H1 (cell line): ENCODE measurements at regions not wholly inside any gene's neighbourhood (a gene's known extent, or its start where the extent isn't known, plus 50 kb on each side); places are given as distances from the start of the nearest gene placed in this dataset.
"Not testable (repeated sequence)": the region's sequence is repeated elsewhere in the genome, so short reads cannot be mapped to it uniquely, and the experiment has no call there.

ENCODE experiments used
- CTCF ChIA-PET: fragments of 300-600 bp; sonication (Branson Sonifier 250); formaldehyde crosslinking; loops from one replicate; lab custom pipeline; 2021; ENCODE audit not compliant: partially characterized antibody; lab: Charles Lee
- POLR2A ChIA-PET: fragments of 300-600 bp; sonication (Branson Sonifier 250); formaldehyde crosslinking; loops from one replicate; lab custom pipeline; 2021; ENCODE audit warnings: inconsistent platforms; ENCODE audit not compliant: partially characterized antibody; lab: Charles Lee
- DNase-seq, 2 experiments: peaks; one replicate each; pipeline versions ENCODE4 v3.0.0 to v3.0.0-alpha.2; 2010 to 2022; ENCODE audit warnings: low spot score in 2 of 2, low read depth in 1 of 2, mixed read lengths in 1 of 2
- FAIRE-seq: peaks from 2 replicates; lab custom pipeline; 2011; peaks lifted over from hg19 to GRCh38; lab: Jason Lieb, UNC
- H2AFZ ChIP-seq: 2 replicates; pipeline ENCODE4 v1.8.1; 2012; ENCODE audit warnings: low read length, inconsistent platforms
- H2AK5ac ChIP-seq: 2 replicates; pipeline ENCODE4 v1.6.1; 2013; ENCODE audit warnings: low read depth, low read length
- H2BK120ac ChIP-seq: replicated peaks from 2 replicates; pipeline ENCODE3; 2013; ENCODE audit warnings: low read depth, low read length, inconsistent platforms
- H2BK12ac ChIP-seq: 2 replicates; pipeline ENCODE4 v1.6.1; 2013; ENCODE audit warnings: low read depth, low read length
- H2BK15ac ChIP-seq: 2 replicates; pipeline ENCODE4 v1.6.1; 2013; ENCODE audit warnings: low read length
- H2BK20ac ChIP-seq: 2 replicates; pipeline ENCODE4 v1.6.1; 2013; ENCODE audit warnings: low read length
- H2BK5ac ChIP-seq: 2 replicates; pipeline ENCODE4 v1.6.1; 2013; ENCODE audit warnings: low read depth, low read length
- H3K14ac ChIP-seq: 2 replicates; pipeline ENCODE4 v1.6.1; 2013; ENCODE audit warnings: inconsistent platforms; ENCODE audit not compliant: insufficient read length
- H3K18ac ChIP-seq: 2 replicates; pipeline ENCODE4 v1.6.1; 2013; ENCODE audit warnings: low read length; ENCODE audit errors: extremely low read depth
- H3K23ac ChIP-seq: 2 replicates; pipeline ENCODE4 v1.6.1; 2013; ENCODE audit warnings: inconsistent platforms; ENCODE audit not compliant: insufficient read length
- H3K23me2 ChIP-seq: 2 replicates; pipeline ENCODE4 v1.6.1; 2013; ENCODE audit warnings: low read depth, low read length
- H3K27ac ChIP-seq: 2 replicates; pipeline ENCODE4 v1.6.1; 2011; ENCODE audit warnings: low read depth, low read length, inconsistent platforms
- H3K27me3 ChIP-seq, 4 experiments: replicated peaks in 1 of 4; 1 replicate in 1 of 4; 2 replicates in 3 of 4; pipeline versions ENCODE4 v1.6.1 to v1.8.1; 2011 to 2013; ENCODE audit warnings: low read length in 3 of 4, mild to moderate bottlenecking in 3 of 4, inconsistent platforms in 2 of 4, mixed read lengths in 2 of 4, moderate library complexity in 1 of 4; ENCODE audit not compliant: control insufficient read depth in 3 of 4, insufficient read depth in 3 of 4; ENCODE audit errors: extremely low read depth in 1 of 4
- H3K36me3 ChIP-seq, 4 experiments: 2 replicates each; pipeline versions ENCODE4 v1.6.1 to v1.8.1; 2011 to 2013; ENCODE audit warnings: mild to moderate bottlenecking in 4 of 4, low read length in 3 of 4, moderate library complexity in 2 of 4, control low read depth in 1 of 4, inconsistent platforms in 1 of 4; ENCODE audit not compliant: insufficient read depth in 4 of 4, control insufficient read depth in 2 of 4
- H3K4ac ChIP-seq: replicated peaks from 2 replicates; pipeline ENCODE3; 2013; ENCODE audit warnings: low read length, low read depth, mixed read lengths, inconsistent platforms; ENCODE audit not compliant: insufficient read length
- H3K4me1 ChIP-seq, 4 experiments: replicated peaks in 1 of 4; 1 replicate in 1 of 4; 2 replicates in 3 of 4; pipeline versions ENCODE4 v1.6.1 to v1.8.1; 2011 to 2013; ENCODE audit warnings: low read length in 3 of 4, inconsistent platforms in 2 of 4, mixed read lengths in 1 of 4; ENCODE audit not compliant: insufficient read depth in 4 of 4, control insufficient read depth in 3 of 4
- H3K4me2 ChIP-seq, 2 experiments: 2 replicates each; pipeline versions ENCODE4 v1.6.1 to v1.8.1; 2011 to 2013; ENCODE audit warnings: low read depth in 2 of 2, low read length in 2 of 2, control low read depth in 1 of 2, inconsistent platforms in 1 of 2, mild to moderate bottlenecking in 1 of 2; ENCODE audit not compliant: insufficient read depth in 1 of 2
- H3K4me3 ChIP-seq, 4 experiments: fragments of 200-600, 300-600 bp in 1 of 4; sonication (generic), shearing (Covaris generic), sonication (Bioruptor Twin) in 1 of 4; 2 replicates each; pipeline versions ENCODE4 v1.5.1 to v1.8.1; 2011 to 2016; ENCODE audit warnings: low read length in 4 of 4, low read depth in 3 of 4, control low read depth in 2 of 4, inconsistent platforms in 2 of 4, mild to moderate bottlenecking in 2 of 4, mixed read lengths in 1 of 4, moderate library complexity in 1 of 4; ENCODE audit not compliant: insufficient read depth in 2 of 4; ENCODE audit errors: extremely low read depth in 1 of 4
- H3K56ac ChIP-seq: replicated peaks from 2 replicates; pipeline ENCODE3; 2013; ENCODE audit warnings: low read depth, mild to moderate bottlenecking, mixed read lengths, low read length, inconsistent platforms; ENCODE audit not compliant: insufficient read length
- H3K79me1 ChIP-seq: 2 replicates; pipeline ENCODE4 v1.6.1; 2013; ENCODE audit warnings: low read depth, low read length, control low read depth
- H3K79me2 ChIP-seq, 2 experiments: 2 replicates each; pipeline versions ENCODE4 v1.6.1 to v1.8.1; 2012 to 2013; ENCODE audit warnings: low read length in 2 of 2, mild to moderate bottlenecking in 2 of 2, inconsistent platforms in 1 of 2; ENCODE audit not compliant: insufficient read depth in 2 of 2, control insufficient read depth in 1 of 2
- H3K9ac ChIP-seq, 4 experiments: replicated peaks in 1 of 4; 1 replicate in 1 of 4; 2 replicates in 3 of 4; pipeline versions ENCODE4 v1.6.1 to v1.8.1; 2011 to 2013; ENCODE audit warnings: low read depth in 3 of 4, low read length in 3 of 4, control low read depth in 2 of 4, mild to moderate bottlenecking in 2 of 4, moderate library complexity in 2 of 4, inconsistent platforms in 1 of 4; ENCODE audit errors: extremely low read depth in 1 of 4
- H3K9me3 ChIP-seq, 2 experiments: 2 replicates each; pipeline versions ENCODE4 v1.6.1 to v1.8.1; 2012 to 2013; ENCODE audit warnings: mild to moderate bottlenecking in 2 of 2, moderate library complexity in 2 of 2, control low read depth in 1 of 2, inconsistent platforms in 1 of 2, low read depth in 1 of 2, low read length in 1 of 2, mixed read lengths in 1 of 2; ENCODE audit not compliant: insufficient read depth in 2 of 2
- H4K20me1 ChIP-seq, 2 experiments: replicated peaks in 1 of 2; 2 replicates each; pipeline versions ENCODE3 to v1.8.1; 2011 to 2013; ENCODE audit warnings: inconsistent platforms in 2 of 2, low read length in 2 of 2, mild to moderate bottlenecking in 1 of 2; ENCODE audit not compliant: insufficient read depth in 2 of 2, control insufficient read depth in 1 of 2
- H4K5ac ChIP-seq: 2 replicates; pipeline ENCODE4 v1.6.1; 2013; ENCODE audit warnings: low read length, low read depth, mixed read lengths, inconsistent platforms; ENCODE audit not compliant: insufficient read length
- H4K8ac ChIP-seq: 2 replicates; pipeline ENCODE4 v1.8.0; 2013; ENCODE audit warnings: mild to moderate bottlenecking, moderate library complexity, low read length, inconsistent platforms; ENCODE audit not compliant: insufficient read depth; ENCODE audit errors: extremely low read depth
- H4K91ac ChIP-seq: replicated peaks from 2 replicates; pipeline ENCODE3; 2013; ENCODE audit warnings: low read length, mixed read lengths, inconsistent platforms; ENCODE audit not compliant: insufficient read length
- BCL11A ChIP-seq, 2 experiments: IDR thresholded peaks; one replicate each; pipeline ENCODE4 v1.6.1; 2011; ENCODE audit warnings: low read depth in 2 of 2, low read length in 2 of 2, mild to moderate bottlenecking in 2 of 2
- CHD1 ChIP-seq: IDR thresholded peaks from 2 replicates; pipeline ENCODE4 v1.6.1; 2012; ENCODE audit warnings: low read depth, low read length, improper control_type of control experiment
- HDAC2 ChIP-seq, 2 experiments: fragments of 300-600 bp in 1 of 2; sonication (generic) in 1 of 2; IDR thresholded peaks; 2 replicates each; pipeline ENCODE4 v1.6.1; 2011 to 2012; ENCODE audit warnings: low read depth in 2 of 2, low read length in 2 of 2, mild to moderate bottlenecking in 2 of 2, moderate library complexity in 2 of 2, borderline replicate concordance in 1 of 2, inconsistent platforms in 1 of 2
- SIX5 ChIP-seq: IDR thresholded peaks from 2 replicates; pipeline ENCODE4 v1.6.1; 2011; ENCODE audit warnings: mild to moderate bottlenecking, low read depth, low read length
- ZNF274 ChIP-seq: IDR thresholded peaks from 2 replicates; pipeline ENCODE4 v1.7.0; 2012; ENCODE audit warnings: low read length, borderline replicate concordance; ENCODE audit errors: extremely low read depth
- whole genome bisulfite sequencing, 2 experiments: shearing (Covaris generic) in 1 of 2; methylation state at CpG; one replicate each; pipeline versions ENCODE4 v1.1.6 to v1.1.7; 2013 to 2015; ENCODE audit warnings: low lambda C conversion rate in 2 of 2, mixed read lengths in 2 of 2, inconsistent platforms in 1 of 2, low coverage in 1 of 2, missing lambda C conversion rate in 1 of 2; ENCODE audit not compliant: insufficient replicate concordance in 2 of 2, insufficient coverage in 1 of 2, insufficient read length in 1 of 2; ENCODE audit errors: extremely low coverage in 1 of 2, missing lambda C conversion rate in 1 of 2; 5-methylcytosine and 5-hydroxymethylcytosine counted together

- no peak for TF ChIP-seq CHD1
- TF ChIP-seq BCL11A (IDR thresholded peaks at IDR 0.05; ENCODE audit: low read depth in 2 of 2, low read length in 2 of 2): no peak
- no peak for TF ChIP-seq SIX5
- no peak for TF ChIP-seq ZNF274
- TF ChIP-seq HDAC2 (IDR thresholded peaks at IDR 0.05; ENCODE audit: borderline replicate concordance in 1 of 2, low read depth in 2 of 2, low read length in 2 of 2): no peak
These were observed 434.9 kb downstream of the SHISA9 start (continued) for GRCh38 chr16:13336335-13336734.

- H2BK5ac ChIP-seq, H2BK120ac ChIP-seq, FAIRE-seq, H3K56ac ChIP-seq, H2AK5ac ChIP-seq, H3K79me1 ChIP-seq, POLR2A ChIA-PET, H3K27ac ChIP-seq, H3K18ac ChIP-seq, DNase-seq, H3K36me3 ChIP-seq, H3K14ac ChIP-seq, CTCF ChIA-PET, H4K91ac ChIP-seq, H3K4me2 ChIP-seq, H3K23ac ChIP-seq, H3K27me3 ChIP-seq, H3K9me3 ChIP-seq, H4K5ac ChIP-seq, H2BK12ac ChIP-seq, H3K4ac ChIP-seq, H3K4me1 ChIP-seq, H3K4me3 ChIP-seq, H4K8ac ChIP-seq, H3K9ac ChIP-seq, H2BK20ac ChIP-seq, H3K23me2 ChIP-seq, H2AFZ ChIP-seq, H4K20me1 ChIP-seq, H2BK15ac ChIP-seq, H3K79me2 ChIP-seq: not testable (repeated sequence)
- 85% methylated on average over 5 of the region's 6 CpGs; no CpG with 5 or more reads in 1 of the 2 experiments for WGBS, 2 experiments
These were observed 435.8 kb downstream of the SHISA9 start for GRCh38 chr16:13336907-13337881.
